HepG2 (cell line): ENCODE measurements at regions not wholly inside any gene's neighbourhood (a gene's known extent, or its start where the extent isn't known, plus 50 kb on each side); places are given as distances from the start of the nearest gene placed in this dataset.

Source experiments
- ATAC-seq: fragments of 200-7000 bp; cut with Tn5 transposase; 3 replicates; pipeline ENCODE4 v1.9.1; 2020; ENCODE audit warnings: mild to moderate bottlenecking, moderate library complexity
- BruUV-seq: library from RNA; stranded (reverse); fragments of 400-500 nt; replicated peaks from 2 replicates; lab custom pipeline; 2021; lab: Mats Ljungman, UMichigan
- CTCF ChIA-PET: fragments of 300-600 bp; formaldehyde crosslinking; extraction: SDS; loops from one replicate; lab custom pipeline; 2021; ENCODE audit warnings: low total read pairs, inconsistent platforms, low intra/inter-chr PET ratio; lab: Yijun Ruan, JAX
- POLR2A ChIA-PET: fragments of 350-600 bp; sonication (Branson Sonifier 250); formaldehyde crosslinking; loops from one replicate; lab custom pipeline; 2020; ENCODE audit warnings: antibody characterized with exemption, inconsistent platforms; lab: Yijun Ruan, JAX
- DNase-seq: peaks from one replicate; pipeline ENCODE4 v3.0.0-alpha.2; 2015; ENCODE audit warnings: low spot score
- FAIRE-seq: peaks from 3 replicates; lab custom pipeline; 2011; peaks lifted over from hg19 to GRCh38; lab: Jason Lieb, UNC
- H2AFZ ChIP-seq: one replicate; pipeline ENCODE4 v1.6.1; 2011; ENCODE audit warnings: low read length, inconsistent platforms
- H3K27ac ChIP-seq: fragments of 300-600 bp; 3 replicates; pipeline ENCODE4 v1.8.0; 2011; ENCODE audit warnings: mixed run types, mild to moderate bottlenecking, mixed read lengths, low read length, inconsistent platforms; ENCODE audit not compliant: insufficient read depth; ENCODE audit errors: extremely low read length
- H3K27me3 ChIP-seq, 2 experiments: fragments of 200-600 bp in 1 of 2; 2 replicates in 1 of 2; 3 replicates in 1 of 2; pipeline versions ENCODE4 v1.6.0 to v1.8.0; 2011; ENCODE audit warnings: low read length in 2 of 2, mild to moderate bottlenecking in 2 of 2, moderate library complexity in 2 of 2, inconsistent platforms in 1 of 2; ENCODE audit not compliant: insufficient read depth in 2 of 2, control insufficient read depth in 1 of 2
- H3K36me3 ChIP-seq, 2 experiments: fragments of 200-600 bp in 1 of 2; replicated peaks in 1 of 2; 2 replicates in 1 of 2; 3 replicates in 1 of 2; pipeline versions ENCODE4 v1.5.1 to v1.8.0; 2011; ENCODE audit warnings: low read length in 2 of 2, inconsistent platforms in 1 of 2; ENCODE audit not compliant: insufficient read depth in 2 of 2, control insufficient read depth in 1 of 2
- H3K4me1 ChIP-seq: 2 replicates; pipeline ENCODE4 v1.5.1; 2012; ENCODE audit warnings: low read length, inconsistent platforms; ENCODE audit not compliant: insufficient read depth
- H3K4me2 ChIP-seq: 2 replicates; pipeline ENCODE4 v1.6.0; 2011; ENCODE audit warnings: low read depth, low read length, inconsistent platforms
- H3K4me3 ChIP-seq, 3 experiments: fragments of 200-600 bp in 1 of 3; sonication (generic), shearing (Covaris generic) in 1 of 3; replicated peaks in 1 of 3; 2 replicates each; pipeline ENCODE4 v1.5.1; 2011 to 2016; ENCODE audit warnings: low read length in 3 of 3, inconsistent platforms in 2 of 3, low read depth in 2 of 3, mild to moderate bottlenecking in 2 of 3, control low read depth in 1 of 3, mixed read lengths in 1 of 3; ENCODE audit not compliant: insufficient read depth in 1 of 3
- H3K79me2 ChIP-seq: one replicate; pipeline ENCODE4 v1.6.1; 2011; ENCODE audit warnings: low read length, inconsistent platforms; ENCODE audit not compliant: insufficient read depth
- H3K9ac ChIP-seq: 2 replicates; pipeline ENCODE4 v1.6.0; 2011; ENCODE audit warnings: mild to moderate bottlenecking, low read depth, low read length, inconsistent platforms; ENCODE audit not compliant: insufficient read depth
- H3K9me3 ChIP-seq: 2 replicates; pipeline ENCODE4 v1.5.1; 2012; ENCODE audit warnings: mild to moderate bottlenecking, low read length
- H4K20me1 ChIP-seq: 2 replicates; pipeline ENCODE4 v1.6.0; 2011; ENCODE audit warnings: inconsistent platforms, mild to moderate bottlenecking, low read length, moderate library complexity; ENCODE audit not compliant: insufficient read depth
- FOXM1 ChIP-seq: sonication (generic); formaldehyde crosslinking; IDR thresholded peaks from 2 replicates; pipeline ENCODE4 v1.5.0; 2020; ENCODE audit warnings: missing genetic modification reagents
- HMGXB4 ChIP-seq, 2 experiments: sonication (generic) in 1 of 2; formaldehyde crosslinking in 1 of 2; IDR thresholded peaks; 2 replicates each; pipeline versions ENCODE4 v1.4.0 to v1.6.1; 2018 to 2020; ENCODE audit warnings: missing genetic modification reagents in 2 of 2, borderline replicate concordance in 1 of 2, low read depth in 1 of 2, mild to moderate bottlenecking in 1 of 2, missing biosample characterization in 1 of 2
- KDM5B ChIP-seq: sonication (generic); formaldehyde crosslinking; IDR thresholded peaks from 2 replicates; pipeline ENCODE4 v1.4.0; 2020; ENCODE audit warnings: missing genetic modification reagents, mild to moderate bottlenecking, borderline replicate concordance
- ZFX ChIP-seq: sonication (generic); formaldehyde crosslinking; IDR thresholded peaks from 2 replicates; pipeline ENCODE4 v1.4.0; 2020; ENCODE audit warnings: mild to moderate bottlenecking, low read depth, missing genetic modification reagents, moderate library complexity
- ZNF205 ChIP-seq: IDR thresholded peaks from 2 replicates; pipeline ENCODE4 v1.6.1; 2018; ENCODE audit warnings: missing biosample characterization, missing genetic modification reagents
- ZNF792 ChIP-seq: IDR thresholded peaks from 2 replicates; pipeline ENCODE4 v1.6.1; 2016
- WGBS: methylation state at CpG from one replicate; pipeline ENCODE4 v1.1.6; 2017; ENCODE audit warnings: low lambda C conversion rate; 5-methylcytosine and 5-hydroxymethylcytosine counted together
- in situ Hi-C: cut with HindIII; loops from 2 replicates; pipeline ENCODE4 v1.10.0; 2017; ENCODE audit warnings: low pct_unique_long_range_greater_than_20kb; ENCODE audit not compliant: extremely low pct_ligation_motif_present
- intact Hi-C: fragments of 100-400 bp; cut with micrococcal nuclease; formaldehyde crosslinking; loops from one replicate; pipeline ENCODE4 v1.10.0; 2022; ENCODE audit not compliant: unreplicated experiment
- TF ChIP-seq, protein P1 (sequence below): IDR thresholded peaks from 2 replicates; pipeline ENCODE4 v1.6.1; 2012; ENCODE audit warnings: low read depth, low read length, improper control_type of control experiment
- TF ChIP-seq, protein P2 (sequence below), 2 experiments: fragments of 450-650 bp in 1 of 2; sonication (generic) in 1 of 2; formaldehyde crosslinking; IDR thresholded peaks; 2 replicates each; pipeline versions ENCODE4 v1.5.0 to v1.8.0; 2020 to 2022; ENCODE audit warnings: mild to moderate bottlenecking in 1 of 2, missing genetic modification reagents in 1 of 2
- TF ChIP-seq, protein P3 (sequence below): sonication (generic); formaldehyde crosslinking; IDR thresholded peaks from 2 replicates; pipeline ENCODE4 v1.5.0; 2020; ENCODE audit warnings: missing genetic modification reagents
- TF ChIP-seq, protein P4 (sequence below): sonication (generic); formaldehyde crosslinking; IDR thresholded peaks from 2 replicates; pipeline ENCODE4 v1.4.0; 2020; ENCODE audit warnings: missing genetic modification reagents, borderline replicate concordance

DNA sequence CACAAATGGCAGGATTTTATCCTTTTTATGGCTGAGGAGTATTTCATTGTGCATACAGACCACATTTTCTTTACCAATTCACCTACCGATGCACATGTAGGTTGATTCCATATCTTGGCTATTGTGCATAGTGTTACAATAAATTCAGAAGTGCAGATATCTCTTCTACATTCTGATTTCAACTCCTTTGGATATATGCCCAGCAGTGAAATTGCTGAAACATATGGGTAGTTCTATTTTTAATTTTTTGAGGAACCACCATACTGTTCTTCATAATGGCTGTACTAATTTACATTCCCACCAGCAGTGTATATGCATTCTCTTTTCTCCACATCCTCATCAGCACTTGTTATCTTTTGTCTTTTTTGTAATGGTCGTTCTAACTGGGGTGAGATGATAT, 1290.3 kb downstream of the XPNPEP1 start:
- no peak for ATAC-seq
- Histone ChIP-seq H4K20me1 (no peaks in the 10 kb centered on the region), H3K4me2 (no peak overlapping the region), H3K27me3 (no peaks in the 10 kb centered on the region), H3K27ac (no peak overlapping the region), H3K36me3 (no peaks in the 10 kb centered on the region), H3K4me3 (no peak overlapping the region), H3K4me1 (no peaks in the 10 kb centered on the region), H3K9ac (no peak overlapping the region), H2AFZ (no peak overlapping the region), H3K9me3 (peaks cover 28% of the 10 kb centered on the region), H3K79me2 (no peaks in the 10 kb centered on the region)
- TF ChIP-seq, protein P1, sequence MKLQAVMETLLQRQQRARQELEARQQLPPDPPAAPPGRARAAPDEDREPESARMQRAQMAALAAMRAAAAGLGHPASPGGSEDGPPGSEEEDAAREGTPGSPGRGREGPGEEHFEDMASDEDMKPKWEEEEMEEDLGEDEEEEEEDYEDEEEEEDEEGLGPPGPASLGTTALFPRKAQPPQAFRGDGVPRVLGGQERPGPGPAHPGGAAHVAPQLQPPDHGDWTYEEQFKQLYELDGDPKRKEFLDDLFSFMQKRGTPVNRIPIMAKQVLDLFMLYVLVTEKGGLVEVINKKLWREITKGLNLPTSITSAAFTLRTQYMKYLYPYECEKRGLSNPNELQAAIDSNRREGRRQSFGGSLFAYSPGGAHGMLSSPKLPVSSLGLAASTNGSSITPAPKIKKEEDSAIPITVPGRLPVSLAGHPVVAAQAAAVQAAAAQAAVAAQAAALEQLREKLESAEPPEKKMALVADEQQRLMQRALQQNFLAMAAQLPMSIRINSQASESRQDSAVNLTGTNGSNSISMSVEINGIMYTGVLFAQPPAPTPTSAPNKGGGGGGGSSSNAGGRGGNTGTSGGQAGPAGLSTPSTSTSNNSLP, result no peak
- TF ChIP-seq ZFX (no peak), KDM5B (CRISPR knock-in tag) (no peak)
- intact Hi-C loops, result no loop called here
- WGBS, result 27% methylated on average over 2 of the region's 2 CpGs
- CTCF ChIA-PET, result no interaction called here
- BruUV-seq, result no TSS peak
- POLR2A ChIA-PET, result no interaction called here
- DNase-seq, result no peak
- in situ Hi-C loops, result no loop called here
- no peak for FAIRE-seq

DNA sequence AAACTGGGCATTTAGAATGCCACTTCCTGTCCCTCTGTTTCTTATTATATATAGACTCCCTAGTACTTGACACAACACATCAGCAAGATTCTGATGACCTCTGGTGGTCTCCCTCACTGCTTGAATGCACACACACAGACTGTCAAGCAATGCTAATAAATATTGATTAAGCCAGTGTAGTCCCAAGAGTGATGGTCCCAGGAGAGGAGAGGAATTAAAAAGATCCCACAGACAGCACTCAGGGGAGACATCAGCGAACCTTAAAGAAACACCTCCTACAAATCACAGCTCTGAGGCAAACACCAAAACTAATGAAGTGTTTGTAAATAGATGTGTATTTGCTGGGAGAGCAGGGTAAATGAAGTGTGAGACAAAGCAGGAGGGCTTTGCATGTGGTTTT, 1291.2 kb downstream of the XPNPEP1 start:
- no peak for DNase-seq
- 0% methylated on average over 1 of the region's 1 CpG for WGBS
- no TSS peak for BruUV-seq
- TF ChIP-seq, protein P2, sequence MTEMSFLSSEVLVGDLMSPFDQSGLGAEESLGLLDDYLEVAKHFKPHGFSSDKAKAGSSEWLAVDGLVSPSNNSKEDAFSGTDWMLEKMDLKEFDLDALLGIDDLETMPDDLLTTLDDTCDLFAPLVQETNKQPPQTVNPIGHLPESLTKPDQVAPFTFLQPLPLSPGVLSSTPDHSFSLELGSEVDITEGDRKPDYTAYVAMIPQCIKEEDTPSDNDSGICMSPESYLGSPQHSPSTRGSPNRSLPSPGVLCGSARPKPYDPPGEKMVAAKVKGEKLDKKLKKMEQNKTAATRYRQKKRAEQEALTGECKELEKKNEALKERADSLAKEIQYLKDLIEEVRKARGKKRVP (CRISPR knock-in tag; IDR thresholded peaks at IDR 0.05), result no peak
- TF ChIP-seq ZNF205 (CRISPR knock-in tag) (no peak), ZNF792 (CRISPR knock-in tag) (no peak), FOXM1 (no peak), HMGXB4 (CRISPR knock-in tag; IDR thresholded peaks at IDR 0.05; ENCODE audit: borderline replicate concordance in 1 of 2, low read depth in 1 of 2) (no peak)
- TF ChIP-seq, protein P3, sequence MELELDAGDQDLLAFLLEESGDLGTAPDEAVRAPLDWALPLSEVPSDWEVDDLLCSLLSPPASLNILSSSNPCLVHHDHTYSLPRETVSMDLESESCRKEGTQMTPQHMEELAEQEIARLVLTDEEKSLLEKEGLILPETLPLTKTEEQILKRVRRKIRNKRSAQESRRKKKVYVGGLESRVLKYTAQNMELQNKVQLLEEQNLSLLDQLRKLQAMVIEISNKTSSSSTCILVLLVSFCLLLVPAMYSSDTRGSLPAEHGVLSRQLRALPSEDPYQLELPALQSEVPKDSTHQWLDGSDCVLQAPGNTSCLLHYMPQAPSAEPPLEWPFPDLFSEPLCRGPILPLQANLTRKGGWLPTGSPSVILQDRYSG (CRISPR knock-in tag), result no peak
- TF ChIP-seq, protein P4, sequence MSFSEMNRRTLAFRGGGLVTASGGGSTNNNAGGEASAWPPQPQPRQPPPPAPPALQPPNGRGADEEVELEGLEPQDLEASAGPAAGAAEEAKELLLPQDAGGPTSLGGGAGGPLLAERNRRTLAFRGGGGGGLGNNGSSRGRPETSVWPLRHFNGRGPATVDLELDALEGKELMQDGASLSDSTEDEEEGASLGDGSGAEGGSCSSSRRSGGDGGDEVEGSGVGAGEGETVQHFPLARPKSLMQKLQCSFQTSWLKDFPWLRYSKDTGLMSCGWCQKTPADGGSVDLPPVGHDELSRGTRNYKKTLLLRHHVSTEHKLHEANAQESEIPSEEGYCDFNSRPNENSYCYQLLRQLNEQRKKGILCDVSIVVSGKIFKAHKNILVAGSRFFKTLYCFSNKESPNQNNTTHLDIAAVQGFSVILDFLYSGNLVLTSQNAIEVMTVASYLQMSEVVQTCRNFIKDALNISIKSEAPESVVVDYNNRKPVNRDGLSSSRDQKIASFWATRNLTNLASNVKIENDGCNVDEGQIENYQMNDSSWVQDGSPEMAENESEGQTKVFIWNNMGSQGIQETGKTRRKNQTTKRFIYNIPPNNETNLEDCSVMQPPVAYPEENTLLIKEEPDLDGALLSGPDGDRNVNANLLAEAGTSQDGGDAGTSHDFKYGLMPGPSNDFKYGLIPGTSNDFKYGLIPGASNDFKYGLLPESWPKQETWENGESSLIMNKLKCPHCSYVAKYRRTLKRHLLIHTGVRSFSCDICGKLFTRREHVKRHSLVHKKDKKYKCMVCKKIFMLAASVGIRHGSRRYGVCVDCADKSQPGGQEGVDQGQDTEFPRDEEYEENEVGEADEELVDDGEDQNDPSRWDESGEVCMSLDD (CRISPR knock-in tag), result no peak

More for the DNA sequence above, 1291.2 kb downstream of the XPNPEP1 start:
- Histone ChIP-seq H3K4me1 (no peaks in the 10 kb centered on the region), H3K27ac (no peak overlapping the region), H3K4me3 (no peak overlapping the region), H3K9me3 (peaks cover 33% of the 10 kb centered on the region), H4K20me1 (no peaks in the 10 kb centered on the region), H3K27me3 (no peaks in the 10 kb centered on the region), H3K4me2 (no peak overlapping the region), H3K9ac (no peak overlapping the region), H2AFZ (no peak overlapping the region), H3K79me2 (no peaks in the 10 kb centered on the region), H3K36me3 (no peaks in the 10 kb centered on the region)
- CTCF ChIA-PET, result no interaction called here
- intact Hi-C loops (no loop called here), in situ Hi-C loops (no loop called here)
- ATAC-seq (no peak), FAIRE-seq (no peak)
- POLR2A ChIA-PET, result no interaction called here
